H1 (cell line): ENCODE measurements at regions not wholly inside any gene's neighbourhood (a gene's known extent, or its start where the extent isn't known, plus 50 kb on each side); places are given as distances from the start of the nearest gene placed in this dataset.

Source experiments
- CTCF ChIA-PET: fragments of 300-600 bp; sonication (Branson Sonifier 250); formaldehyde crosslinking; loops from one replicate; lab custom pipeline; 2021; ENCODE audit not compliant: partially characterized antibody; lab: Charles Lee
- POLR2A ChIA-PET: fragments of 300-600 bp; sonication (Branson Sonifier 250); formaldehyde crosslinking; loops from one replicate; lab custom pipeline; 2021; ENCODE audit warnings: inconsistent platforms; ENCODE audit not compliant: partially characterized antibody; lab: Charles Lee
- DNase-seq, 2 experiments: peaks; one replicate each; pipeline versions ENCODE4 v3.0.0 to v3.0.0-alpha.2; 2010 to 2022; ENCODE audit warnings: low spot score in 2 of 2, low read depth in 1 of 2, mixed read lengths in 1 of 2
- FAIRE-seq: peaks from 2 replicates; lab custom pipeline; 2011; peaks lifted over from hg19 to GRCh38; lab: Jason Lieb, UNC
- H2AFZ ChIP-seq: 2 replicates; pipeline ENCODE4 v1.8.1; 2012; ENCODE audit warnings: low read length, inconsistent platforms
- H2AK5ac ChIP-seq: 2 replicates; pipeline ENCODE4 v1.6.1; 2013; ENCODE audit warnings: low read depth, low read length
- H2BK120ac ChIP-seq: replicated peaks from 2 replicates; pipeline ENCODE3; 2013; ENCODE audit warnings: low read depth, low read length, inconsistent platforms
- H2BK12ac ChIP-seq: 2 replicates; pipeline ENCODE4 v1.6.1; 2013; ENCODE audit warnings: low read depth, low read length
- H2BK15ac ChIP-seq: 2 replicates; pipeline ENCODE4 v1.6.1; 2013; ENCODE audit warnings: low read length
- H2BK20ac ChIP-seq: 2 replicates; pipeline ENCODE4 v1.6.1; 2013; ENCODE audit warnings: low read length
- H2BK5ac ChIP-seq: 2 replicates; pipeline ENCODE4 v1.6.1; 2013; ENCODE audit warnings: low read depth, low read length
- H3K14ac ChIP-seq: 2 replicates; pipeline ENCODE4 v1.6.1; 2013; ENCODE audit warnings: inconsistent platforms; ENCODE audit not compliant: insufficient read length
- H3K18ac ChIP-seq: 2 replicates; pipeline ENCODE4 v1.6.1; 2013; ENCODE audit warnings: low read length; ENCODE audit errors: extremely low read depth
- H3K23ac ChIP-seq: 2 replicates; pipeline ENCODE4 v1.6.1; 2013; ENCODE audit warnings: inconsistent platforms; ENCODE audit not compliant: insufficient read length
- H3K23me2 ChIP-seq: 2 replicates; pipeline ENCODE4 v1.6.1; 2013; ENCODE audit warnings: low read depth, low read length
- H3K27ac ChIP-seq: 2 replicates; pipeline ENCODE4 v1.6.1; 2011; ENCODE audit warnings: low read depth, low read length, inconsistent platforms
- H3K27me3 ChIP-seq, 4 experiments: replicated peaks in 1 of 4; 1 replicate in 1 of 4; 2 replicates in 3 of 4; pipeline versions ENCODE4 v1.6.1 to v1.8.1; 2011 to 2013; ENCODE audit warnings: low read length in 3 of 4, mild to moderate bottlenecking in 3 of 4, inconsistent platforms in 2 of 4, mixed read lengths in 2 of 4, moderate library complexity in 1 of 4; ENCODE audit not compliant: control insufficient read depth in 3 of 4, insufficient read depth in 3 of 4; ENCODE audit errors: extremely low read depth in 1 of 4
- H3K36me3 ChIP-seq, 4 experiments: 2 replicates each; pipeline versions ENCODE4 v1.6.1 to v1.8.1; 2011 to 2013; ENCODE audit warnings: mild to moderate bottlenecking in 4 of 4, low read length in 3 of 4, moderate library complexity in 2 of 4, control low read depth in 1 of 4, inconsistent platforms in 1 of 4; ENCODE audit not compliant: insufficient read depth in 4 of 4, control insufficient read depth in 2 of 4
- H3K4ac ChIP-seq: replicated peaks from 2 replicates; pipeline ENCODE3; 2013; ENCODE audit warnings: low read length, low read depth, mixed read lengths, inconsistent platforms; ENCODE audit not compliant: insufficient read length
- H3K4me1 ChIP-seq, 4 experiments: replicated peaks in 1 of 4; 1 replicate in 1 of 4; 2 replicates in 3 of 4; pipeline versions ENCODE4 v1.6.1 to v1.8.1; 2011 to 2013; ENCODE audit warnings: low read length in 3 of 4, inconsistent platforms in 2 of 4, mixed read lengths in 1 of 4; ENCODE audit not compliant: insufficient read depth in 4 of 4, control insufficient read depth in 3 of 4
- H3K4me2 ChIP-seq, 2 experiments: 2 replicates each; pipeline versions ENCODE4 v1.6.1 to v1.8.1; 2011 to 2013; ENCODE audit warnings: low read depth in 2 of 2, low read length in 2 of 2, control low read depth in 1 of 2, inconsistent platforms in 1 of 2, mild to moderate bottlenecking in 1 of 2; ENCODE audit not compliant: insufficient read depth in 1 of 2
- H3K4me3 ChIP-seq, 4 experiments: fragments of 200-600, 300-600 bp in 1 of 4; sonication (generic), shearing (Covaris generic), sonication (Bioruptor Twin) in 1 of 4; 2 replicates each; pipeline versions ENCODE4 v1.5.1 to v1.8.1; 2011 to 2016; ENCODE audit warnings: low read length in 4 of 4, low read depth in 3 of 4, control low read depth in 2 of 4, inconsistent platforms in 2 of 4, mild to moderate bottlenecking in 2 of 4, mixed read lengths in 1 of 4, moderate library complexity in 1 of 4; ENCODE audit not compliant: insufficient read depth in 2 of 4; ENCODE audit errors: extremely low read depth in 1 of 4
- H3K56ac ChIP-seq: replicated peaks from 2 replicates; pipeline ENCODE3; 2013; ENCODE audit warnings: low read depth, mild to moderate bottlenecking, mixed read lengths, low read length, inconsistent platforms; ENCODE audit not compliant: insufficient read length
- H3K79me1 ChIP-seq: 2 replicates; pipeline ENCODE4 v1.6.1; 2013; ENCODE audit warnings: low read depth, low read length, control low read depth
- H3K79me2 ChIP-seq, 2 experiments: 2 replicates each; pipeline versions ENCODE4 v1.6.1 to v1.8.1; 2012 to 2013; ENCODE audit warnings: low read length in 2 of 2, mild to moderate bottlenecking in 2 of 2, inconsistent platforms in 1 of 2; ENCODE audit not compliant: insufficient read depth in 2 of 2, control insufficient read depth in 1 of 2
- H3K9ac ChIP-seq, 4 experiments: replicated peaks in 1 of 4; 1 replicate in 1 of 4; 2 replicates in 3 of 4; pipeline versions ENCODE4 v1.6.1 to v1.8.1; 2011 to 2013; ENCODE audit warnings: low read depth in 3 of 4, low read length in 3 of 4, control low read depth in 2 of 4, mild to moderate bottlenecking in 2 of 4, moderate library complexity in 2 of 4, inconsistent platforms in 1 of 4; ENCODE audit errors: extremely low read depth in 1 of 4
- H3K9me3 ChIP-seq, 2 experiments: 2 replicates each; pipeline versions ENCODE4 v1.6.1 to v1.8.1; 2012 to 2013; ENCODE audit warnings: mild to moderate bottlenecking in 2 of 2, moderate library complexity in 2 of 2, control low read depth in 1 of 2, inconsistent platforms in 1 of 2, low read depth in 1 of 2, low read length in 1 of 2, mixed read lengths in 1 of 2; ENCODE audit not compliant: insufficient read depth in 2 of 2
- H4K20me1 ChIP-seq, 2 experiments: replicated peaks in 1 of 2; 2 replicates each; pipeline versions ENCODE3 to v1.8.1; 2011 to 2013; ENCODE audit warnings: inconsistent platforms in 2 of 2, low read length in 2 of 2, mild to moderate bottlenecking in 1 of 2; ENCODE audit not compliant: insufficient read depth in 2 of 2, control insufficient read depth in 1 of 2
- H4K5ac ChIP-seq: 2 replicates; pipeline ENCODE4 v1.6.1; 2013; ENCODE audit warnings: low read length, low read depth, mixed read lengths, inconsistent platforms; ENCODE audit not compliant: insufficient read length
- H4K8ac ChIP-seq: 2 replicates; pipeline ENCODE4 v1.8.0; 2013; ENCODE audit warnings: mild to moderate bottlenecking, moderate library complexity, low read length, inconsistent platforms; ENCODE audit not compliant: insufficient read depth; ENCODE audit errors: extremely low read depth
- H4K91ac ChIP-seq: replicated peaks from 2 replicates; pipeline ENCODE3; 2013; ENCODE audit warnings: low read length, mixed read lengths, inconsistent platforms; ENCODE audit not compliant: insufficient read length
- CHD2 ChIP-seq: IDR thresholded peaks from 2 replicates; pipeline ENCODE4 v1.6.1; 2012; ENCODE audit warnings: low read length, improper control_type of control experiment
- EGR1 ChIP-seq: IDR thresholded peaks from 2 replicates; pipeline ENCODE4 v1.6.1; 2011; ENCODE audit warnings: low read depth, low read length, borderline replicate concordance
- GABPA ChIP-seq: IDR thresholded peaks from 2 replicates; pipeline ENCODE4 v1.6.1; 2011; ENCODE audit warnings: mild to moderate bottlenecking, low read length, moderate library complexity, borderline replicate concordance; ENCODE audit not compliant: insufficient read depth
- HDAC2 ChIP-seq, 2 experiments: fragments of 300-600 bp in 1 of 2; sonication (generic) in 1 of 2; IDR thresholded peaks; 2 replicates each; pipeline ENCODE4 v1.6.1; 2011 to 2012; ENCODE audit warnings: low read depth in 2 of 2, low read length in 2 of 2, mild to moderate bottlenecking in 2 of 2, moderate library complexity in 2 of 2, borderline replicate concordance in 1 of 2, inconsistent platforms in 1 of 2
- HDAC6 ChIP-seq: IDR thresholded peaks from one replicate; pipeline ENCODE4 v1.7.1; 2012; ENCODE audit warnings: low read depth, mild to moderate bottlenecking, inconsistent platforms, low read length, moderate library complexity
- JUN ChIP-seq: IDR thresholded peaks from 2 replicates; pipeline ENCODE4 v1.6.1; 2011; ENCODE audit warnings: low read depth, mild to moderate bottlenecking, improper control_type of control experiment, low read length
- KDM4A ChIP-seq: IDR thresholded peaks from one replicate; pipeline ENCODE4 v1.7.1; 2012; ENCODE audit warnings: low read depth, mild to moderate bottlenecking, moderate library complexity, low read length, inconsistent platforms; ENCODE audit not compliant: severe bottlenecking
- MAFK ChIP-seq: IDR thresholded peaks from 2 replicates; pipeline ENCODE4 v1.6.1; 2012; ENCODE audit warnings: low read depth, mild to moderate bottlenecking, improper control_type of control experiment, low read length
- NRF1 ChIP-seq: IDR thresholded peaks from 2 replicates; pipeline ENCODE4 v1.6.1; 2011; ENCODE audit warnings: mild to moderate bottlenecking, low read depth, low read length, improper control_type of control experiment
- PHF8 ChIP-seq: fragments of 200-600 bp; sonication (generic); conservative IDR thresholded peaks from 2 replicates; pipeline ENCODE4 v1.7.1; 2012; ENCODE audit warnings: low read depth, mild to moderate bottlenecking, inconsistent platforms, low read length, moderate library complexity
- POU5F1 ChIP-seq: IDR thresholded peaks from 2 replicates; pipeline ENCODE4 v1.6.1; 2011; ENCODE audit warnings: low read depth, mild to moderate bottlenecking, low read length, moderate library complexity
- WGBS, 2 experiments: shearing (Covaris generic) in 1 of 2; methylation state at CpG; one replicate each; pipeline versions ENCODE4 v1.1.6 to v1.1.7; 2013 to 2015; ENCODE audit warnings: low lambda C conversion rate in 2 of 2, mixed read lengths in 2 of 2, inconsistent platforms in 1 of 2, low coverage in 1 of 2, missing lambda C conversion rate in 1 of 2; ENCODE audit not compliant: insufficient replicate concordance in 2 of 2, insufficient coverage in 1 of 2, insufficient read length in 1 of 2; ENCODE audit errors: extremely low coverage in 1 of 2, missing lambda C conversion rate in 1 of 2; 5-methylcytosine and 5-hydroxymethylcytosine counted together
- TF ChIP-seq, protein P1 (sequence below): IDR thresholded peaks from 2 replicates; pipeline ENCODE4 v1.6.1; 2012; ENCODE audit warnings: low read length, inconsistent platforms

DNA sequence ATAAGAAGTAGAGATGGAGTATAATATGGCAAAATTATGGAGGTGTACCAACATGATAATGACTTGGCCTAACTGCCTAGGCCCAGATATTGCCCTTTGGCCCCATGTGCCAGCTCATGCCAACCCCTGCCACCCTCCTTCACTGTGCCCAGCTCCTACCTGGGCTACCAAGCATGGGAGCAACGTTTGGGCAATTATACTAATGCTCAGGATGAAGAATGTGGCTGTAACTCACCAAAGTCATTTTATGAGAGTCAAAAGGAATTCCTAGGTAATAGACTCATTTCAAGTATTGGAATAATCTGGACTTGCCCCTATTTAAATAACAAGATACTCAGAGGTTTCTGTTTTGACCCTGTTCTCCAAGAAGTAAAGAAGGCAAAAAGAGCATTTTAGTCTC lies 240.2 kb upstream of the IL12A start:
- H3K56ac ChIP-seq: no peak overlapping the region
- 100% methylated on average over 1 of the region's 1 CpG; no CpG with 5 or more reads in 1 of the 2 experiments for WGBS, 2 experiments
- H3K4ac ChIP-seq: no peak overlapping the region
- no peak overlapping the region for H3K18ac ChIP-seq
- CTCF ChIA-PET: no interaction called here
- H2BK5ac ChIP-seq: no peak overlapping the region
- H3K4me2 ChIP-seq: no peak overlapping the region
- no peak overlapping the region for H4K5ac ChIP-seq
- no peak overlapping the region for H2BK15ac ChIP-seq
- H3K4me1 ChIP-seq: no peaks in the 10 kb centered on the region
- H4K20me1 ChIP-seq: peaks cover 0 to 2% of the 10 kb centered on the region in 2 experiments
- no peaks in the 10 kb centered on the region for H3K79me2 ChIP-seq
- no peak overlapping the region for H2BK120ac ChIP-seq
- no peak overlapping the region for H3K14ac ChIP-seq
- no peak overlapping the region for H2BK12ac ChIP-seq
- no peaks in the 10 kb centered on the region for H3K9me3 ChIP-seq
- H3K4me3 ChIP-seq: no peak overlapping the region
- no peaks in the 10 kb centered on the region for H3K27me3 ChIP-seq
- no peaks in the 10 kb centered on the region for H3K79me1 ChIP-seq
- H3K27ac ChIP-seq: no peak overlapping the region
- no peak overlapping the region for H2AFZ ChIP-seq
- no peak overlapping the region for H3K23ac ChIP-seq
- H4K8ac ChIP-seq: no peak overlapping the region
- H4K91ac ChIP-seq: no peak overlapping the region
- POLR2A ChIA-PET: no interaction called here
- no peaks in the 10 kb centered on the region for H3K36me3 ChIP-seq
- FAIRE-seq (no peak), DNase-seq (no peak)
- no peak overlapping the region for H2BK20ac ChIP-seq
- H3K23me2 ChIP-seq: no peaks in the 10 kb centered on the region
- no peak overlapping the region for H2AK5ac ChIP-seq
- H3K9ac ChIP-seq: no peak overlapping the region
- TF ChIP-seq MAFK (no peak), JUN (no peak), PHF8 (no peak), GABPA (no peak), CHD2 (no peak), POU5F1 (no peak), KDM4A (no peak), HDAC2 (IDR thresholded peaks at IDR 0.05; ENCODE audit: borderline replicate concordance in 1 of 2, low read depth in 2 of 2, low read length in 2 of 2) (no peak), NRF1 (no peak), EGR1 (no peak), HDAC6 (no peak)
- TF ChIP-seq, protein P1, sequence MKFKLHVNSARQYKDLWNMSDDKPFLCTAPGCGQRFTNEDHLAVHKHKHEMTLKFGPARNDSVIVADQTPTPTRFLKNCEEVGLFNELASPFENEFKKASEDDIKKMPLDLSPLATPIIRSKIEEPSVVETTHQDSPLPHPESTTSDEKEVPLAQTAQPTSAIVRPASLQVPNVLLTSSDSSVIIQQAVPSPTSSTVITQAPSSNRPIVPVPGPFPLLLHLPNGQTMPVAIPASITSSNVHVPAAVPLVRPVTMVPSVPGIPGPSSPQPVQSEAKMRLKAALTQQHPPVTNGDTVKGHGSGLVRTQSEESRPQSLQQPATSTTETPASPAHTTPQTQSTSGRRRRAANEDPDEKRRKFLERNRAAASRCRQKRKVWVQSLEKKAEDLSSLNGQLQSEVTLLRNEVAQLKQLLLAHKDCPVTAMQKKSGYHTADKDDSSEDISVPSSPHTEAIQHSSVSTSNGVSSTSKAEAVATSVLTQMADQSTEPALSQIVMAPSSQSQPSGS: no peak
